NCI-H748 (cell line): ENCODE measurements at regions not wholly inside any gene's neighbourhood (a gene's known extent, or its start where the extent isn't known, plus 50 kb on each side); places are given as distances from the start of the nearest gene placed in this dataset.
"Not testable (repeated sequence)": the region's sequence is repeated elsewhere in the genome, so short reads cannot be mapped to it uniquely, and the experiment has no call there.

ENCODE experiments used
- DNase-seq: peaks from one replicate; lab custom pipeline; 2025; ENCODE audit not compliant: unreplicated experiment; lab: John Stamatoyannopoulos, UW

- DNase-seq = peak; percentile 46
Observed at GRCh38 chr22:48485149-48486133, 1342.2 kb downstream of the BRD1 start.

DNA sequence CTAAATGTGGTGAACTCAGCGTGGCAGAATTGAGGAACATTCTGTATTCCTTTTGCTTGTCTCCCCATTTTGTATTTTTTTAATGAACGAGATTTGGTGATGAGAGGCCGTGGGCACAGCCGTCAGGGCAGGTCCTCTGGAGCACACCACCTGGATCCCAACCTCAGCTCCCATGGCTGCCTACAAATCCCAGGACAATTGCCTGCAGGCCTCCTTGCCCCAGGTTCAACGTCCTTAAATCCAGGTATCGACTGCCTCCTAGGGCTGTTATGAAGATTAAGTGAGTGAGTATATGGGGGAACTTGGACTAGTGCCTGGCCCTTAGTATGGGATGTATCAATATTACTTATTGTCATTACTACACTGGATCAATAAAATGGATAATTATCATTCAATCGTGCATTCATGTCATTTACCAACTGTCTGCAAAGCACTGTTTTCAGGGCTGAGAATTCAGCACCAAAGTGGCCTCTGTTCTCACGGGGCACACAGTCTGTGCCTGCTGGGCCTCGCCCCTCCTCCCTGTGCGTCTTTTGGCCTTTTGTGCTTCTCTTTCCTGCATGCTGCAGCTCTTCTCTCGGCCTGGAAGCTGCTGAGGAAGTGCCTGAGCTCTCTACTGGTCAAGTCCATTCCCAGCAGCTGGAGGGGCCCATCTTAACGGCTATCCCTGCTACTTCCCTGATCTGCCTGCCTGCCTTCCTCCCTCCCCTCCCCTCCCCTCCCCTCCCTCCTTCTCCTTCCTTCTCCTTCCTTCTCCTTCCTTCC, 1343.7 kb downstream of the BRD1 start:
- DNase-seq = no peak

DNA sequence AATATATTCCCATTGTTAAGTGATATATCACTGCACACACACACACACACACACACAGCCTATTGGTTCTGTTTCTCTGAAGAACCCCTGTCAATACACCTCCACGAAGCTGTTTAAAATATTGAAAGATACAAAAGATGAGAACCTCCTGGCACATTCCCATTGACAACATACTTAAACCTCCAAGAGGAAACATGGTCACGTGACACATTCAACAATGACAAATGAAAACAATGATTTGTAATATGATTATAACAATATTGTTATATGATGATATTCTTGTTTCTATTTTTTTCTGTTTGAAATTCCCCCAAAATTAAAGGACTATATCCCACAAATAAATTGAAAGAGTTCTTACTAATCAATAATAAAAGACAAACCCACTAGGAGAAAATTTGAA, 1344.9 kb downstream of the BRD1 start:
- no peak for DNase-seq

DNA sequence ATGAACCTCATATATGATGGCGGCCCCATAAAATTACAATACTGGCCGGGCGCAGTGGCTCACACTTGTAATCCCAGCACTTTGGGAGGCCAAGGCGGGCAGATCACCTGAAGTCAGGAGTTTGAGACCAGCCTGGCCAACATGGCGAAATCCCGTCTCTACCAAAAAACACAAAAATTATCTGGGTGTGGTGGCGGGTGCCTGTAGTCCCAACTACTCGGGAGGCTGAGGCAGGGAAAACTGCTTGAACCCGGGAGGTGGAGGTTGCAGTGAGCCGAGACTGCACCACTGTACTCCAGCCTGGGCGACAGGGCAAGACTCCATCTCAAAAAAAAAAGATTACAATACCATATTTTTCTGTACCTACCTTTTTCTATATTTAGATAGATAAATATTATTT, 1345.5 kb downstream of the BRD1 start:
- DNase-seq = not testable (repeated sequence)

GRCh38 chr22:48481748-48482147, 1345.9 kb downstream of the BRD1 start:
- DNase-seq = no peak

DNA sequence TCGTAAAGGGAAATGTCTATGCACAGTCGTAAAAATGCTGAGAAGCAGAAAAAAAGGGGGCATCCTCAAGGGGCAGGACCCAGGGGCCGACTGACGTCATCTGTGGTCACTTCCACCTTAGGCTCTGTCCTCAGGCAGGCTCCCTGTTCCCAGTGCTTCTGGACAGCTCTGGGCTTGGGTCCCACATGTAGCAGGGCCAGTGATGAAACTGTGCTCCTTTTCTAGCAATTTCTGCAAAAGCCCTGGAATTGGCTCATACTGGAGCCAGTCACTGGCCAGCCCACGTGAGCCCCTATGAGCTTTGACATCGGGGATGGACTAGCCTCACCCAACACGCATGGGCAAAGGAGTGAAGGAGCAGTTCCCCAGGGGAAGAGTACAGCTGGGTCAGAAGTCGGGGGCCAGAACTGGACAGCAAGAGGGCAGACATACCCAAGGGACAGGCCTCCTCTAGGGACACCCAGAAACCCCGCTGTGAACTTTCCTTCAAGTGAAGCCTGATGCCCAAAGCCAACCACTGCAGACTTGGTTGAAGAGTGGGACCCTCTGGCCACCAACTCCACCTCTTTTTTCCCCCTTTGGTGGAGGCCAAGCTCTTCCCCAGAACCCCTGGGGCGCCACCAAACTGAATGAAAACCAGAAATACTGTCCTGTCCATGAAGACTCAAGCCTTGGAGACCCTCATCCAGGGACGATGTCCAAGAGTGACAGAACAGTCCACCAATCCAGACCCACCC, 1349.0 kb downstream of the BRD1 start:
- no peak for DNase-seq

GRCh38 chr22:48478124-48478523, 1349.5 kb downstream of the BRD1 start:
- DNase-seq = no peak

DNA sequence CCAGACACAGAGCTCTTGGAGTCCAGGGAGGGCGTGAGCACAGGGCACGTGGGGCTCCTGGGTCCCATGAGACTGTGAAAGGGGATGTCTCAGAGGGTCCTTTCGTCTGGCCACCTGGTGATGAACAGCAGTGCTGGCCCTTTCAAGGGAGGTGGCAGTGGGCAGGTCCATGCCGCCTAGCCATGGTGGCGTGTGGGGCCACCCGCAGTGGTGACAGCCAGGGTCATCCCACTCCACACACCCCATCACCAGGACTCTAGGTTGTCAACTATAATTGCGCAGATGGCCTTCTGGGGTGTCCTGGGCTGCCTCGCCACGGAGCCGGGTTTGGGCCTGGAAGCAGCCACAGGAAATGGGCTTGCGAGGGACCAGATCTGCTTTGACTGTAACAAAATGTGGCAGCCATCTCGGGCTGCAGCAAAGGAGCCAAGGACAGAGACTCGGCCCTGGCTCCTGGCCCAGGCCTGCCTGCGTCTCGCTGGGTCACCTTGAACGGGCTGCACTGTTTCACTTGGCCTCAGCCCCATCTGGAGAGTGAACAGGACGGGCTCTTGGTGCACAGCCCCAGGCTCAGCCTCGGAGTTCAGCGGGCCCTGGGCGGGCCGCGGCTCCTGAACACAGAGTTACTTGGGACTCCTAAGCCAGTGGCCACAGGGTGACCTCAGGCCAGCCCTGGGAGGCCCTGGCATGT, 1350.5 kb downstream of the BRD1 start:
- no peak for DNase-seq

- DNase-seq = no peak
Observed at GRCh38 chr22:48476577-48476976, 1351.1 kb downstream of the BRD1 start.

DNA sequence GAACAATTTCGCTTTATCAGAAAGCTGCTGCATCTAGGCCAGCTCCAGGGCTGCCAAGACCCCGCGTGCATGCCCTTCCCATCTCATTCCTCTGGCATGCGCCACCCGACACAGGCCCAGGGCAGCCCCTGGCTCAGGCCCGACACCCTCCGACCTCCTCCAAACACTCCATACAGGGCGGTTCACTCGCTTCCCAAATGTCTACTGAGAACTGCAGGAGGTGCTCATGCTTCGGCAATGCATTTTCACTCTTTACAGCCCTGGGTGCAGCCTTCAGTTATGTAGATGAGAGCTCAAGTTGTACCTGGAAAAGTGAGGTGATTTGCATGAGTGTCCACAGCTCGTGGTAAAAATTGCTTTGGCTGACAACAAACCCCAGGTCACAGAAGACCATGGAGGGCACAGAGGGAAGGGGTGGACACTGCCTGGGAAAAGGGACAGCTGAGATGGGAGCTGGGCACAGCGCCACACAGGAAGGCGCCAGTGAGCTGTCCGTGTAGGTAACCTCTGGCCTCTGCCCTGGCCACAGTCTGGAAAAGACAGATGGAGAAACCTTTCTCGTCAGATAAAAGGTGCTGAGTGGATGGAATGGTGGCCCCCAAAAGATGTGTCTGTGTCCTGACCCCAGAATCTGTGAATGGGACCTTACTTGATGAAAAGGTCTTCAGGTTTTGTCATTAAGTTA, 1351.9 kb downstream of the BRD1 start:
- no peak for DNase-seq

GRCh38 chr22:48474881-48475280, 1352.8 kb downstream of the BRD1 start:
- DNase-seq = no peak

GRCh38 chr22:48473202-48473601, 1354.5 kb downstream of the BRD1 start:
- DNase-seq = no peak

DNA sequence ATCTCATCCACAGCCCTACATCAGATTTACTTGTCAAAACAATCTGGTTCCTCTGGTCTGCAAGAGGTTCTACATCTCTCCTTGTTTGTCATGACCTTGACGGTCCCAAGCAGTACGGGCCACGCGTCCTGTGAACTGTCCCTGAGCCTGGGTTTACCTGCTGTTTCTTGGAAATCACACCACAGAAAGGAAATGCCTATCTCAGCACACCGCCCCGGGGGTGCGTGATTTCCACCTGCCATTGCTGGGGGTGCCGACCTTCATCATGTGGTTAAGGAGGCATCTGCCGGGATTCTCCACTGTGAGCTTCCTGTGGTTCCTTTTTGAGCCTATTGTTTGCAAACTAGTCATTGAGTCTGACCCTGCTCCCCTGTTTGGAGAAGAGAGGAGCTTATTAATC, 1363.4 kb downstream of the BRD1 start:
- DNase-seq = no peak

DNA sequence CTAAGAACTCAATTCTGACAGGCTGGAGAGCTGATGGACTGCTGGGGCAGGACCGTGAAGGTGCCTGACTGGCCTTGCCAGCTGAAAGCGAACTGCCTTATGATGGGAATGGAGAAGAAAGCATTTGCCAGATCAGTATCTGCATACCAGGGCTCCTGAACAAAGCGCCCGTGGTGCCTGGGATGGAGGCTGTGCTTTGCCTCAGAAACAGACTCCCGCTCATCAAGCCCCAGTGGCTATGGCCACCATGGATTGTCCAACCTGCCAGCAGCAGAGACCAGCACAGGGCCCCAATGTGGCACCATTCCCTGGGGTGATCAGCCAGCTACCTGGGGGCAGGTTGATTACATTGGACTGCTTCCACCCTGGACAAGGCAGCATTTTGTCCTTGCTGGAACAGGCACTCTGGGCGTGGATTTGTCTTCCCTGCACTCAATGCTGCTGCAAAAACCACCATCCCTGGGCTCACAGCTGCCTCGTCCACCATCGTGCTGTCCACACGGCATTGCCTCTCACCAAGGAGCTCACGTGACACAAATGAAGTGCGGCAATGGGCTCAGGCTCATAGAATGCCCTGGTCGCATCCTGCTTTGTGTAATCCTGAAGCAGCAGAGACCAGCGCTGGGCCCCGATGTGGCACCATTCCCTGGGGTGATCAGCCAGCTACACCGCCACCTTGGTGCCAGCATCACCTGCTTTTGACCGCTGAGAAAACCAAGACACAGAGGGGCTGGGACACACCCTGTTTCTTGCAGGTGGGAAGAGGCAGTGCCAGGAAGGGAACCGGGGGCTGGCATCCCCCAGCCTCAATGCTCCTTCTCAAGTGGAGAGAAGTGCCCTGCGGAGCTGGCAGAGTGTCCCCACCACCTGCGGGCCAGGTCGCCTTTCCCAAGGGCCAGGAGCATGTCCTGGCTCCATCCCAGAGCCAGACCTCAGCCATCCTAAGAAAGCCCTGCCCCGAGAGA, 1367.5 kb downstream of the BRD1 start:
- DNase-seq = no peak

- no peak for DNase-seq
Observed at GRCh38 chr22:48459259-48459658, 1368.4 kb downstream of the BRD1 start.

DNA sequence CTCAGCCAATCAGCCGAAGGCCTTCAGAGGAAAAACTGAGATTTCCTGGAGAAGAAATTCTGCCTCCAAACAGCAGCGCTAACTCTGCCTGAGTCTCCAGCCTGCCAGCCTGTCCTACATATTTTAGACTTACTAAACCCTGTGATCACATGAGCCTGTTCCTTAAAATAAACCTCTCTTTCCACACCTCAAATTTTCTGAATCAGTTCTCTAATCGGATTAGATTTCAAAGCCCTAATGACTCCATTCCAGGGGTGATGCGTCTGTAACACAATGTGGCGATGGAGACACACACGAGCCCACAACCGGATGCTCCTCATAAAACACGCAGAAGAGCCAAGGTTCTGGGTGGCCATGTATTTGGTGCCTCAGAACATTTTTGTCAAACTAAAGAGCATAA, 1371.2 kb downstream of the BRD1 start:
- DNase-seq = no peak

- DNase-seq = no peak
Observed at GRCh38 chr22:48453751-48454485, 1373.8 kb downstream of the BRD1 start.

- no peak for DNase-seq
Observed at GRCh38 chr22:48453171-48453570, 1374.5 kb downstream of the BRD1 start.
